ENCODE measurements at regions not wholly inside any gene's neighbourhood (a gene's known extent, or its start where the extent isn't known, plus 50 kb on each side); places are given as distances from the start of the nearest gene placed in this dataset.
A peak's percentile ranks its signal among the peaks of the same experiment; 100 is the strongest.

GRCh38 chr10:31129271-31129670 is 97.6 kb upstream of the ZNF438 start:
- no peak for TF ChIP-seq CTCF (IDR thresholded peaks at IDR 0.05)
- TF ChIP-seq EP300 (IDR thresholded peaks at IDR 0.05): no peak
- peak; percentile 27 to 66 for TF ChIP-seq POLR2AphosphoS5 (IDR thresholded peaks at IDR 0.05)

Measured in esophagus muscularis mucosa (tissue), 4 donors.